WTC11 (cell line): ENCODE measurements at regions not wholly inside any gene's neighbourhood (a gene's known extent, or its start where the extent isn't known, plus 50 kb on each side); places are given as distances from the start of the nearest gene placed in this dataset.

ENCODE experiments used
- ATAC-seq: fragments of 200-7000 bp; cut with Tn5 transposase; 2 replicates; pipeline ENCODE4 v1.10.0; 2021; ENCODE audit warnings: mild to moderate bottlenecking, moderate library complexity
- CTCF ChIA-PET: fragments of 300-600 bp; sonication (Branson Sonifier 250); formaldehyde crosslinking; loops from one replicate; lab custom pipeline; 2021; ENCODE audit warnings: antibody characterized with exemption; lab: Charles Lee
- POLR2A ChIA-PET: fragments of 350-600 bp; sonication (Branson Sonifier 250); formaldehyde crosslinking; loops from one replicate; lab custom pipeline; 2021; ENCODE audit warnings: antibody characterized with exemption; lab: Charles Lee
- DNase-seq: peaks from one replicate; pipeline ENCODE4 v3.0.0; 2021; ENCODE audit warnings: low spot score
- H3K27ac Mint-ChIP-seq: 2 replicates; pipeline ENCODE4 v1.8.0; 2021; ENCODE audit warnings: mixed read lengths
- H3K27me3 Mint-ChIP-seq: 2 replicates; pipeline ENCODE4 v1.8.0; 2021; ENCODE audit warnings: low read depth, mild to moderate bottlenecking, moderate library complexity, mixed read lengths
- H3K36me3 Mint-ChIP-seq: 2 replicates; pipeline ENCODE4 v1.8.0; 2021; ENCODE audit warnings: mixed read lengths
- H3K4me1 Mint-ChIP-seq: 2 replicates; pipeline ENCODE4 v1.8.0; 2022; ENCODE audit warnings: mixed read lengths
- H3K4me3 Mint-ChIP-seq: 2 replicates; pipeline ENCODE4 v1.8.0; 2021; ENCODE audit warnings: mild to moderate bottlenecking, moderate library complexity, mixed read lengths
- H3K9me3 Mint-ChIP-seq: 2 replicates; pipeline ENCODE4 v1.8.0; 2021; ENCODE audit warnings: mixed read lengths
- FOXP1 ChIP-seq: sonication (generic); formaldehyde crosslinking; IDR thresholded peaks from 2 replicates; pipeline ENCODE4 v1.8.0; 2022; ENCODE audit warnings: missing genetic modification reagents, mild to moderate bottlenecking, moderate library complexity, borderline replicate concordance
- IRF1 ChIP-seq: sonication (generic); formaldehyde crosslinking; IDR thresholded peaks from 2 replicates; pipeline ENCODE4 v1.8.0; 2023; ENCODE audit warnings: missing genetic modification reagents
- MLX ChIP-seq: sonication (generic); formaldehyde crosslinking; IDR thresholded peaks from 2 replicates; pipeline ENCODE4 v1.8.1; 2023; ENCODE audit warnings: mild to moderate bottlenecking, missing genetic modification reagents, moderate library complexity
- OVOL2 ChIP-seq: fragments of 250-450 bp; sonication (Bioruptor Pico); IDR thresholded peaks from 2 replicates; pipeline ENCODE4 v1.9.0; 2021; ENCODE audit warnings: mild to moderate bottlenecking, borderline replicate concordance
- RORB ChIP-seq: fragments of 250-450 bp; sonication (Bioruptor Pico); IDR thresholded peaks from 2 replicates; pipeline ENCODE4 v1.9.0; 2021; ENCODE audit warnings: mild to moderate bottlenecking
- SP1 ChIP-seq: sonication (generic); formaldehyde crosslinking; conservative IDR thresholded peaks from 2 replicates; pipeline ENCODE4 v1.8.1; 2022; ENCODE audit warnings: missing genetic modification reagents
- TEAD1 ChIP-seq: sonication (generic); formaldehyde crosslinking; IDR thresholded peaks from 2 replicates; pipeline ENCODE4 v1.8.0; 2022; ENCODE audit warnings: mild to moderate bottlenecking, missing genetic modification reagents
- ZNF232 ChIP-seq: sonication (generic); formaldehyde crosslinking; IDR thresholded peaks from 2 replicates; pipeline ENCODE4 v1.8.0; 2022; ENCODE audit warnings: mild to moderate bottlenecking, missing genetic modification reagents
- TF ChIP-seq, protein P1 (sequence below): sonication (generic); formaldehyde crosslinking; IDR thresholded peaks from 2 replicates; pipeline ENCODE4 v1.8.1; 2023; ENCODE audit warnings: mild to moderate bottlenecking, missing genetic modification reagents, borderline replicate concordance
- TF ChIP-seq, protein P2 (sequence below): fragments of 250-450 bp; sonication (Bioruptor Pico); IDR thresholded peaks from 2 replicates; pipeline ENCODE4 v1.9.0; 2021; ENCODE audit warnings: mild to moderate bottlenecking
- TF ChIP-seq, protein P3 (sequence below): sonication (generic); formaldehyde crosslinking; IDR thresholded peaks from 2 replicates; pipeline ENCODE4 v1.8.1; 2022; ENCODE audit warnings: low read depth, mild to moderate bottlenecking, moderate library complexity, missing genetic modification reagents, borderline replicate concordance
- TF ChIP-seq, protein P4 (sequence below): sonication (generic); formaldehyde crosslinking; IDR thresholded peaks from 2 replicates; pipeline ENCODE4 v1.8.1; 2023; ENCODE audit warnings: mild to moderate bottlenecking, missing genetic modification reagents, moderate library complexity
- TF ChIP-seq, protein P5 (sequence below): sonication (generic); formaldehyde crosslinking; IDR thresholded peaks from 2 replicates; pipeline ENCODE4 v1.8.0; 2022; ENCODE audit warnings: missing genetic modification reagents

DNA sequence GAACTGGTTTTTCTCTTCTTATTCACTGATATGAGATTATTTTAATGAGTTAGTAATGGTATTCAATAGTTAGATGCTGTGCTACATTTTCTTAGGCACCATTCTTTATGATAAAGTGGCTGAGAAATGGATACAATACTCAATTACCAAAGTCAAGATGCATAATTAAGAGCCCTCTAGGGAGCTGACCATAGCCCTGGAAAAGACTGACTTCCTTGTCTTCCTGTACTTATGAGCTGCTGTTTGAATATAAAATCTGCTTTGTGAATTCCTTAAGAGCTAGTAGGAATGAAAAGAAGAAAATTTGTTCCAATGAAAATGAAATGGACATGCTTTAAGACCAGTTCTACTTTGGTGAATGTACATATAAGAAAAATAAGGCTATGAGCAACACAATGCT is 452.3 kb downstream of the KCNA4 start:
- POLR2A ChIA-PET: no interaction called here
- ATAC-seq (no peak), DNase-seq (no peak)
- CTCF ChIA-PET: interaction anchor here (0.6 kb wide), 1 partner anchor 579 kb away, joined by 3 read pairs; no protein-coding TSS in a partner anchor
- Mint-ChIP-seq H3K27ac (no peak overlapping the region), H3K36me3 (no peaks in the 10 kb centered on the region), H3K9me3 (peaks cover 10% of the 10 kb centered on the region; the same call in 1 of the 2 replicates), H3K27me3 (no peaks in the 10 kb centered on the region), H3K4me1 (peaks cover 9% of the 10 kb centered on the region; the same call in 1 of the 2 replicates), H3K4me3 (no peak overlapping the region)
- no peak for TF ChIP-seq TEAD1 (CRISPR knock-in tag)

- no peaks in the 10 kb centered on the region for H3K36me3 Mint-ChIP-seq
- no peak overlapping the region for H3K4me3 Mint-ChIP-seq
- DNase-seq (no peak), ATAC-seq (no peak)
- H3K27ac Mint-ChIP-seq: no peak overlapping the region
- ChIA-PET CTCF (interaction anchor here (1.1 kb wide), 1 partner anchor 114 kb away, joined by 3 read pairs; no protein-coding TSS in a partner anchor), POLR2A (no interaction called here)
- TF ChIP-seq, protein P1, sequence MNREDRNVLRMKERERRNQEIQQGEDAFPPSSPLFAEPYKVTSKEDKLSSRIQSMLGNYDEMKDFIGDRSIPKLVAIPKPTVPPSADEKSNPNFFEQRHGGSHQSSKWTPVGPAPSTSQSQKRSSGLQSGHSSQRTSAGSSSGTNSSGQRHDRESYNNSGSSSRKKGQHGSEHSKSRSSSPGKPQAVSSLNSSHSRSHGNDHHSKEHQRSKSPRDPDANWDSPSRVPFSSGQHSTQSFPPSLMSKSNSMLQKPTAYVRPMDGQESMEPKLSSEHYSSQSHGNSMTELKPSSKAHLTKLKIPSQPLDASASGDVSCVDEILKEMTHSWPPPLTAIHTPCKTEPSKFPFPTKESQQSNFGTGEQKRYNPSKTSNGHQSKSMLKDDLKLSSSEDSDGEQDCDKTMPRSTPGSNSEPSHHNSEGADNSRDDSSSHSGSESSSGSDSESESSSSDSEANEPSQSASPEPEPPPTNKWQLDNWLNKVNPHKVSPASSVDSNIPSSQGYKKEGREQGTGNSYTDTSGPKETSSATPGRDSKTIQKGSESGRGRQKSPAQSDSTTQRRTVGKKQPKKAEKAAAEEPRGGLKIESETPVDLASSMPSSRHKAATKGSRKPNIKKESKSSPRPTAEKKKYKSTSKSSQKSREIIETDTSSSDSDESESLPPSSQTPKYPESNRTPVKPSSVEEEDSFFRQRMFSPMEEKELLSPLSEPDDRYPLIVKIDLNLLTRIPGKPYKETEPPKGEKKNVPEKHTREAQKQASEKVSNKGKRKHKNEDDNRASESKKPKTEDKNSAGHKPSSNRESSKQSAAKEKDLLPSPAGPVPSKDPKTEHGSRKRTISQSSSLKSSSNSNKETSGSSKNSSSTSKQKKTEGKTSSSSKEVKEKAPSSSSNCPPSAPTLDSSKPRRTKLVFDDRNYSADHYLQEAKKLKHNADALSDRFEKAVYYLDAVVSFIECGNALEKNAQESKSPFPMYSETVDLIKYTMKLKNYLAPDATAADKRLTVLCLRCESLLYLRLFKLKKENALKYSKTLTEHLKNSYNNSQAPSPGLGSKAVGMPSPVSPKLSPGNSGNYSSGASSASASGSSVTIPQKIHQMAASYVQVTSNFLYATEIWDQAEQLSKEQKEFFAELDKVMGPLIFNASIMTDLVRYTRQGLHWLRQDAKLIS (CRISPR knock-in tag): no peak
- TF ChIP-seq, protein P2, sequence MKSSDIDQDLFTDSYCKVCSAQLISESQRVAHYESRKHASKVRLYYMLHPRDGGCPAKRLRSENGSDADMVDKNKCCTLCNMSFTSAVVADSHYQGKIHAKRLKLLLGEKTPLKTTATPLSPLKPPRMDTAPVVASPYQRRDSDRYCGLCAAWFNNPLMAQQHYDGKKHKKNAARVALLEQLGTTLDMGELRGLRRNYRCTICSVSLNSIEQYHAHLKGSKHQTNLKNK: no peak
- TF ChIP-seq SP1 (CRISPR knock-in tag): no peak
- no peak for TF ChIP-seq IRF1 (CRISPR knock-in tag)
- no peak for TF ChIP-seq OVOL2 (CRISPR knock-in tag)
- TF ChIP-seq FOXP1 (CRISPR knock-in tag): no peak
- TF ChIP-seq, protein P3, sequence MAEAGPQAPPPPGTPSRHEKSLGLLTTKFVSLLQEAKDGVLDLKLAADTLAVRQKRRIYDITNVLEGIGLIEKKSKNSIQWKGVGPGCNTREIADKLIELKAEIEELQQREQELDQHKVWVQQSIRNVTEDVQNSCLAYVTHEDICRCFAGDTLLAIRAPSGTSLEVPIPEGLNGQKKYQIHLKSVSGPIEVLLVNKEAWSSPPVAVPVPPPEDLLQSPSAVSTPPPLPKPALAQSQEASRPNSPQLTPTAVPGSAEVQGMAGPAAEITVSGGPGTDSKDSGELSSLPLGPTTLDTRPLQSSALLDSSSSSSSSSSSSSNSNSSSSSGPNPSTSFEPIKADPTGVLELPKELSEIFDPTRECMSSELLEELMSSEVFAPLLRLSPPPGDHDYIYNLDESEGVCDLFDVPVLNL (CRISPR knock-in tag): no peak
- H3K4me1 Mint-ChIP-seq: 0 out of 2 replicates have a peak, but pooled peaks cover 3% of the 10 kb centered on the region
- no peaks in the 10 kb centered on the region for H3K9me3 Mint-ChIP-seq
- no peaks in the 10 kb centered on the region for H3K27me3 Mint-ChIP-seq
Observed at GRCh38 chr11:29562183-29562582, 454.6 kb downstream of the KCNA4 start.

DNA sequence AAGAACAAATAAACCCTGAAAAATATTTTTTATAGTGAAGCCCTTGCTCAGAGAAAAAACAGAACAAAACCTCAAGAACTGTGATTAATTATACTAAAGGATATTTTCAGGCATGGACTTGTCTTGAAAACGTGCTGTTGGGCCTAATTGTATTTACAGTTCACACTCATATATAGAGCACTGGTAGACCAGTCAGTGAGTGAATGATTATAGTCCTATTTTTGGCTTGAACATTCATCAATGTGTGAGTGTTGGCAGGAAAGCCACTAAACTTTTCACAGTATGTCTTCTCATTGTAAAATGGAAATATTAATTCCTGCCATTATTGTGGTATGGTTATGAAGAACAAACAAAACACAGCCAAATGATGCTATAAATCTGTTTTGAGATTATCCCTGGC is 462.8 kb downstream of the KCNA4 start:
- Mint-ChIP-seq H3K27ac (no peak overlapping the region), H3K27me3 (no peaks in the 10 kb centered on the region)
- no peak for ATAC-seq
- TF ChIP-seq, protein P4, sequence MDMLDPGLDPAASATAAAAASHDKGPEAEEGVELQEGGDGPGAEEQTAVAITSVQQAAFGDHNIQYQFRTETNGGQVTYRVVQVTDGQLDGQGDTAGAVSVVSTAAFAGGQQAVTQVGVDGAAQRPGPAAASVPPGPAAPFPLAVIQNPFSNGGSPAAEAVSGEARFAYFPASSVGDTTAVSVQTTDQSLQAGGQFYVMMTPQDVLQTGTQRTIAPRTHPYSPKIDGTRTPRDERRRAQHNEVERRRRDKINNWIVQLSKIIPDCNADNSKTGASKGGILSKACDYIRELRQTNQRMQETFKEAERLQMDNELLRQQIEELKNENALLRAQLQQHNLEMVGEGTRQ (CRISPR knock-in tag): no peak
- TF ChIP-seq ZNF232 (no peak), MLX (CRISPR knock-in tag) (no peak), SP1 (CRISPR knock-in tag) (no peak), RORB (CRISPR knock-in tag) (no peak)
- TF ChIP-seq, protein P5, sequence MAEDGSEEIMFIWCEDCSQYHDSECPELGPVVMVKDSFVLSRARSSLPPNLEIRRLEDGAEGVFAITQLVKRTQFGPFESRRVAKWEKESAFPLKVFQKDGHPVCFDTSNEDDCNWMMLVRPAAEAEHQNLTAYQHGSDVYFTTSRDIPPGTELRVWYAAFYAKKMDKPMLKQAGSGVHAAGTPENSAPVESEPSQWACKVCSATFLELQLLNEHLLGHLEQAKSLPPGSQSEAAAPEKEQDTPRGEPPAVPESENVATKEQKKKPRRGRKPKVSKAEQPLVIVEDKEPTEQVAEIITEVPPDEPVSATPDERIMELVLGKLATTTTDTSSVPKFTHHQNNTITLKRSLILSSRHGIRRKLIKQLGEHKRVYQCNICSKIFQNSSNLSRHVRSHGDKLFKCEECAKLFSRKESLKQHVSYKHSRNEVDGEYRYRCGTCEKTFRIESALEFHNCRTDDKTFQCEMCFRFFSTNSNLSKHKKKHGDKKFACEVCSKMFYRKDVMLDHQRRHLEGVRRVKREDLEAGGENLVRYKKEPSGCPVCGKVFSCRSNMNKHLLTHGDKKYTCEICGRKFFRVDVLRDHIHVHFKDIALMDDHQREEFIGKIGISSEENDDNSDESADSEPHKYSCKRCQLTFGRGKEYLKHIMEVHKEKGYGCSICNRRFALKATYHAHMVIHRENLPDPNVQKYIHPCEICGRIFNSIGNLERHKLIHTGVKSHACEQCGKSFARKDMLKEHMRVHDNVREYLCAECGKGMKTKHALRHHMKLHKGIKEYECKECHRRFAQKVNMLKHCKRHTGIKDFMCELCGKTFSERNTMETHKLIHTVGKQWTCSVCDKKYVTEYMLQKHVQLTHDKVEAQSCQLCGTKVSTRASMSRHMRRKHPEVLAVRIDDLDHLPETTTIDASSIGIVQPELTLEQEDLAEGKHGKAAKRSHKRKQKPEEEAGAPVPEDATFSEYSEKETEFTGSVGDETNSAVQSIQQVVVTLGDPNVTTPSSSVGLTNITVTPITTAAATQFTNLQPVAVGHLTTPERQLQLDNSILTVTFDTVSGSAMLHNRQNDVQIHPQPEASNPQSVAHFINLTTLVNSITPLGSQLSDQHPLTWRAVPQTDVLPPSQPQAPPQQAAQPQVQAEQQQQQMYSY (CRISPR knock-in tag): no peak
- TF ChIP-seq, all 79 proteins: peak for 0
- H3K9me3 Mint-ChIP-seq: no peaks in the 10 kb centered on the region
- ChIA-PET CTCF (no interaction called here), POLR2A (no interaction called here)
- H3K4me3 Mint-ChIP-seq: no peak overlapping the region
- no peak for DNase-seq
- H3K4me1 Mint-ChIP-seq: no peaks in the 10 kb centered on the region
- H3K36me3 Mint-ChIP-seq: no peaks in the 10 kb centered on the region
